ENCODE measurements at regions not wholly inside any gene's neighbourhood (a gene's known extent, or its start where the extent isn't known, plus 50 kb on each side); places are given as distances from the start of the nearest gene placed in this dataset.

GRCh38 chr6:19691465-19692167 lies 145.6 kb upstream of the ID4 start:
- no peak for TF ChIP-seq YY1 (IDR thresholded peaks at IDR 0.05; ENCODE audit: insufficient read depth, insufficient read length)
- TF ChIP-seq ZNF274 (IDR thresholded peaks at IDR 0.05; ENCODE audit: low read depth, low read length): no peak
- TF ChIP-seq SUZ12 (IDR thresholded peaks at IDR 0.05; ENCODE audit: extremely low read depth, insufficient read depth, insufficient read length): no peak

All from NT2/D1 (cell line).